GM12892 (cell line): ENCODE measurements at regions not wholly inside any gene's neighbourhood (a gene's known extent, or its start where the extent isn't known, plus 50 kb on each side); places are given as distances from the start of the nearest gene placed in this dataset.

Source experiments
- POLR2A ChIP-seq: IDR thresholded peaks from 2 replicates; pipeline ENCODE4 v1.6.1; 2011; ENCODE audit warnings: low read depth, low read length, control low read depth
- TAF1 ChIP-seq: IDR thresholded peaks from 2 replicates; pipeline ENCODE4 v1.6.1; 2011; ENCODE audit warnings: low read depth, mild to moderate bottlenecking, control low read depth, low read length, borderline replicate concordance

GRCh38 chr1:182315167-182315556 lies 76.4 kb downstream of the GLUL start:
- no peak for TF ChIP-seq POLR2A
- TF ChIP-seq TAF1, result no peak
